ENCODE measurements at regions not wholly inside any gene's neighbourhood (a gene's known extent, or its start where the extent isn't known, plus 50 kb on each side); places are given as distances from the start of the nearest gene placed in this dataset.

- TF ChIP-seq CTCF (optimal IDR thresholded peaks at IDR 0.05 in 1 of 3, IDR thresholded peaks at IDR 0.05 in 1 of 3, conservative IDR thresholded peaks at IDR 0.05 in 1 of 3; ENCODE audit: extremely low read depth in 1 of 3, insufficient read depth in 2 of 3, low read length in 3 of 3) = no peak
- no peak for TF ChIP-seq EZH2 (IDR thresholded peaks at IDR 0.05; ENCODE audit: low read length)
- H2AFZ ChIP-seq (ENCODE audit: control insufficient read depth, low read length) = no peak overlapping the region
- H3K27me3 ChIP-seq (ENCODE audit: control insufficient read depth, extremely low read depth, insufficient read depth, low read length) = no peaks in the 10 kb centered on the region
- H3K36me3 ChIP-seq (ENCODE audit: control insufficient read depth in 2 of 2, extremely low read depth in 1 of 2, insufficient read depth in 2 of 2, low read length in 2 of 2) = no peaks in the 10 kb centered on the region
- no peak overlapping the region for H3K4me3 ChIP-seq (ENCODE audit: control insufficient read depth in 2 of 3, extremely low read depth in 1 of 3, insufficient read depth in 2 of 3, low read depth in 1 of 3, low read length in 3 of 3)
- FAIRE-seq (no peak), DNase-seq (ENCODE audit: low read depth, low spot score) (no peak)
- dilution Hi-C loops (cut with MboI; ENCODE audit: extremely low pct_ligation_motif_present, low sequenced_read_pairs) = no loop called here
- no peak overlapping the region for H3K27ac ChIP-seq (ENCODE audit: control insufficient read depth, insufficient read depth, low read length)
- no peaks in the 10 kb centered on the region for H4K20me1 ChIP-seq (ENCODE audit: control insufficient read depth, extremely low read depth, insufficient read depth, low read length)
- H3K4me2 ChIP-seq (ENCODE audit: control insufficient read depth, extremely low read depth, insufficient read depth, low read depth, low read length) = no peak overlapping the region
- no peaks in the 10 kb centered on the region for H3K4me1 ChIP-seq (ENCODE audit: control insufficient read depth, extremely low read depth, insufficient read depth, low read length)
- H3K9ac ChIP-seq (ENCODE audit: control insufficient read depth, extremely low read depth, insufficient read depth, low read length) = no peak overlapping the region
- H3K79me2 ChIP-seq (ENCODE audit: control insufficient read depth, insufficient read depth, low read length) = no peaks in the 10 kb centered on the region
- no peaks in the 10 kb centered on the region for H3K9me1 ChIP-seq (ENCODE audit: control insufficient read depth, extremely low read depth, insufficient read depth, low read length)
- H3K9me3 ChIP-seq (ENCODE audit: control insufficient read depth, low read depth, low read length) = no peaks in the 10 kb centered on the region
Measured at GRCh38 chr4:62588671-62589070, 1388.5 kb downstream of the ADGRL3 start.

- FAIRE-seq (no peak), DNase-seq (ENCODE audit: low read depth, low spot score) (no peak)
- Histone ChIP-seq H3K27ac (ENCODE audit: control insufficient read depth, insufficient read depth, low read length) (no peak overlapping the region), H3K27me3 (ENCODE audit: control insufficient read depth, extremely low read depth, insufficient read depth, low read length) (no peaks in the 10 kb centered on the region), H3K9ac (ENCODE audit: control insufficient read depth, extremely low read depth, insufficient read depth, low read length) (no peak overlapping the region), H3K4me2 (ENCODE audit: control insufficient read depth, extremely low read depth, insufficient read depth, low read depth, low read length) (no peak overlapping the region), H4K20me1 (ENCODE audit: control insufficient read depth, extremely low read depth, insufficient read depth, low read length) (no peaks in the 10 kb centered on the region), H3K9me1 (ENCODE audit: control insufficient read depth, extremely low read depth, insufficient read depth, low read length) (no peaks in the 10 kb centered on the region), H3K36me3 (ENCODE audit: control insufficient read depth in 2 of 2, extremely low read depth in 1 of 2, insufficient read depth in 2 of 2, low read length in 2 of 2) (no peaks in the 10 kb centered on the region), H3K4me3 (ENCODE audit: control insufficient read depth in 2 of 3, extremely low read depth in 1 of 3, insufficient read depth in 2 of 3, low read depth in 1 of 3, low read length in 3 of 3) (no peak overlapping the region), H3K4me1 (ENCODE audit: control insufficient read depth, extremely low read depth, insufficient read depth, low read length) (no peaks in the 10 kb centered on the region), H3K79me2 (ENCODE audit: control insufficient read depth, insufficient read depth, low read length) (no peaks in the 10 kb centered on the region), H3K9me3 (ENCODE audit: control insufficient read depth, low read depth, low read length) (no peaks in the 10 kb centered on the region), H2AFZ (ENCODE audit: control insufficient read depth, low read length) (no peak overlapping the region)
- dilution Hi-C loops (cut with MboI; ENCODE audit: extremely low pct_ligation_motif_present, low sequenced_read_pairs) = no loop called here
- TF ChIP-seq EZH2 (IDR thresholded peaks at IDR 0.05; ENCODE audit: low read length) (no peak), CTCF (optimal IDR thresholded peaks at IDR 0.05 in 1 of 3, IDR thresholded peaks at IDR 0.05 in 1 of 3, conservative IDR thresholded peaks at IDR 0.05 in 1 of 3; ENCODE audit: extremely low read depth in 1 of 3, insufficient read depth in 2 of 3, low read length in 3 of 3) (no peak)
Measured at GRCh38 chr4:62571494-62571893, 1371.4 kb downstream of the ADGRL3 start.

Measured in keratinocyte (primary cell).